Endothelial cell (in vitro differentiated cells): ENCODE measurements at regions not wholly inside any gene's neighbourhood (a gene's known extent, or its start where the extent isn't known, plus 50 kb on each side); places are given as distances from the start of the nearest gene placed in this dataset.

Experiments
- DNase-seq: peaks from one replicate; pipeline ENCODE4 v3.0.0; 2021; ENCODE audit warnings: low spot score
- H3K27ac Mint-ChIP-seq: one replicate; pipeline ENCODE4 v1.8.0; 2021; ENCODE audit warnings: mixed read lengths, inconsistent platforms; ENCODE audit not compliant: unreplicated experiment
- H3K27me3 Mint-ChIP-seq: one replicate; pipeline ENCODE4 v1.8.0; 2021; ENCODE audit warnings: mild to moderate bottlenecking, moderate library complexity, mixed read lengths, inconsistent platforms; ENCODE audit not compliant: unreplicated experiment
- H3K36me3 Mint-ChIP-seq: one replicate; pipeline ENCODE4 v1.8.0; 2021; ENCODE audit warnings: mild to moderate bottlenecking, low read depth, mixed read lengths, inconsistent platforms; ENCODE audit not compliant: unreplicated experiment
- H3K4me1 Mint-ChIP-seq: one replicate; pipeline ENCODE4 v1.8.0; 2021; ENCODE audit warnings: mild to moderate bottlenecking, mixed read lengths, inconsistent platforms; ENCODE audit not compliant: unreplicated experiment
- H3K4me3 Mint-ChIP-seq: one replicate; pipeline ENCODE4 v1.8.0; 2021; ENCODE audit warnings: mild to moderate bottlenecking, mixed read lengths, inconsistent platforms; ENCODE audit not compliant: unreplicated experiment
- H3K9me3 Mint-ChIP-seq: one replicate; pipeline ENCODE4 v1.8.0; 2021; ENCODE audit warnings: mixed read lengths, inconsistent platforms; ENCODE audit not compliant: unreplicated experiment
- CTCF ChIP-seq: fragments of 200-600 bp; sonication (generic); IDR thresholded peaks from one replicate; pipeline ENCODE4 v1.5.0; 2021; ENCODE audit warnings: antibody characterized with exemption; ENCODE audit not compliant: unreplicated experiment

- no peak for DNase-seq
- Mint-ChIP-seq H3K27me3 (peaks cover 4% of the 10 kb centered on the region), H3K4me1 (no peaks in the 10 kb centered on the region), H3K27ac (no peak overlapping the region), H3K36me3 (no peaks in the 10 kb centered on the region), H3K4me3 (no peak overlapping the region), H3K9me3 (no peaks in the 10 kb centered on the region)
- TF ChIP-seq CTCF: no peak
Measured at GRCh38 chr1:38292969-38293368, 246.4 kb upstream of the POU3F1 start.

GRCh38 chr1:38291906-38292521 lies 245.4 kb upstream of the POU3F1 start:
- Mint-ChIP-seq H3K9me3 (no peaks in the 10 kb centered on the region), H3K4me3 (no peak overlapping the region), H3K27me3 (peaks cover 4% of the 10 kb centered on the region), H3K36me3 (no peaks in the 10 kb centered on the region), H3K27ac (no peak overlapping the region), H3K4me1 (no peaks in the 10 kb centered on the region)
- no peak for TF ChIP-seq CTCF
- DNase-seq: no peak

GRCh38 chr1:38291336-38291735 lies 244.7 kb upstream of the POU3F1 start:
- H3K4me1 Mint-ChIP-seq: no peaks in the 10 kb centered on the region
- H3K36me3 Mint-ChIP-seq: no peaks in the 10 kb centered on the region
- no peak for DNase-seq
- H3K9me3 Mint-ChIP-seq: no peaks in the 10 kb centered on the region
- no peak overlapping the region for H3K27ac Mint-ChIP-seq
- H3K27me3 Mint-ChIP-seq: peaks cover 4% of the 10 kb centered on the region
- TF ChIP-seq CTCF: no peak
- no peak overlapping the region for H3K4me3 Mint-ChIP-seq

- H3K4me1 Mint-ChIP-seq: no peaks in the 10 kb centered on the region
- H3K36me3 Mint-ChIP-seq: no peaks in the 10 kb centered on the region
- no peak for DNase-seq
- H3K27me3 Mint-ChIP-seq: peaks cover 5% of the 10 kb centered on the region
- TF ChIP-seq CTCF: no peak
- no peak overlapping the region for H3K4me3 Mint-ChIP-seq
- H3K9me3 Mint-ChIP-seq: no peaks in the 10 kb centered on the region
- no peak overlapping the region for H3K27ac Mint-ChIP-seq
Measured at GRCh38 chr1:38289034-38289433, 242.4 kb upstream of the POU3F1 start.

- Mint-ChIP-seq H3K9me3 (no peaks in the 10 kb centered on the region), H3K27ac (no peak overlapping the region), H3K27me3 (peaks cover 3% of the 10 kb centered on the region), H3K36me3 (no peaks in the 10 kb centered on the region), H3K4me1 (no peaks in the 10 kb centered on the region), H3K4me3 (no peak overlapping the region)
- no peak for TF ChIP-seq CTCF
- no peak for DNase-seq
Measured at GRCh38 chr1:38287547-38287946, 241.0 kb upstream of the POU3F1 start.
